Activated B cell treated with CpG ODN at 0.5 μM for 24 hours (primary cell): ENCODE measurements at regions not wholly inside any gene's neighbourhood (a gene's known extent, or its start where the extent isn't known, plus 50 kb on each side); places are given as distances from the start of the nearest gene placed in this dataset.

Experiments used
- ATAC-seq: fragments of 200-7000 bp; cut with Tn5 transposase; one replicate; pipeline ENCODE4 v1.10.0; 2021; ENCODE audit warnings: low read depth, mild to moderate bottlenecking, moderate library complexity
- CTCF ChIA-PET: fragments of 350-600 bp; sonication (Branson Sonifier 250); formaldehyde crosslinking; loops from one replicate; lab custom pipeline; 2021; ENCODE audit warnings: antibody characterized with exemption; lab: Charles Lee
- POLR2A ChIA-PET: fragments of 350-600 bp; sonication (Branson Sonifier 250); formaldehyde crosslinking; loops from one replicate; lab custom pipeline; 2021; ENCODE audit warnings: antibody characterized with exemption; lab: Charles Lee
- DNase-seq: peaks from one replicate; pipeline ENCODE4 v3.0.0; 2022
- H3K27ac Mint-ChIP-seq: one replicate; pipeline ENCODE4 v1.8.0; 2020; ENCODE audit warnings: mixed read lengths
- H3K27me3 Mint-ChIP-seq: one replicate; pipeline ENCODE4 v1.8.0; 2021; ENCODE audit warnings: mixed read lengths
- H3K36me3 Mint-ChIP-seq: one replicate; pipeline ENCODE4 v1.8.0; 2021; ENCODE audit warnings: low read depth, mixed read lengths
- H3K4me1 Mint-ChIP-seq: one replicate; pipeline ENCODE4 v1.8.0; 2021; ENCODE audit warnings: mixed read lengths
- H3K4me3 Mint-ChIP-seq: one replicate; pipeline ENCODE4 v1.8.0; 2020; ENCODE audit warnings: mild to moderate bottlenecking, mixed read lengths
- H3K9me3 Mint-ChIP-seq: one replicate; pipeline ENCODE4 v1.8.0; 2020; ENCODE audit warnings: mixed read lengths
- CTCF ChIP-seq: fragments of 200-600 bp; IDR thresholded peaks from one replicate; pipeline ENCODE4 v1.8.0; 2022; ENCODE audit warnings: antibody characterized with exemption, mild to moderate bottlenecking
- intact Hi-C: fragments of 100-400 bp; cut with micrococcal nuclease; formaldehyde crosslinking; loops from one replicate; pipeline ENCODE4 v1.15.1; 2024

- CTCF ChIA-PET: no interaction called here
- intact Hi-C loops: no loop called here
- Mint-ChIP-seq H3K4me3 (no peak overlapping the region), H3K27ac (no peak overlapping the region), H3K9me3 (no peaks in the 10 kb centered on the region), H3K27me3 (no peaks in the 10 kb centered on the region), H3K4me1 (no peaks in the 10 kb centered on the region), H3K36me3 (no peaks in the 10 kb centered on the region)
- POLR2A ChIA-PET: no interaction called here
- no peak for DNase-seq
- no peak for ATAC-seq
- no peak for TF ChIP-seq CTCF
Observed at GRCh38 chr9:74304598-74304997, 192.5 kb upstream of the RORB start.

- intact Hi-C loops: no loop called here
- no peak for TF ChIP-seq CTCF
- Mint-ChIP-seq H3K9me3 (peaks cover 7% of the 10 kb centered on the region), H3K4me3 (no peak overlapping the region), H3K4me1 (no peaks in the 10 kb centered on the region), H3K36me3 (no peaks in the 10 kb centered on the region), H3K27me3 (no peaks in the 10 kb centered on the region), H3K27ac (no peak overlapping the region)
- CTCF ChIA-PET: no interaction called here
- POLR2A ChIA-PET: no interaction called here
- DNase-seq (no peak), ATAC-seq (no peak)
Observed at GRCh38 chr9:74309654-74310053, 187.5 kb upstream of the RORB start.

- Mint-ChIP-seq H3K4me3 (no peak overlapping the region), H3K27ac (no peak overlapping the region), H3K9me3 (peaks cover 9% of the 10 kb centered on the region), H3K27me3 (no peaks in the 10 kb centered on the region), H3K36me3 (no peaks in the 10 kb centered on the region), H3K4me1 (no peaks in the 10 kb centered on the region)
- DNase-seq (no peak), ATAC-seq (no peak)
- TF ChIP-seq CTCF: no peak
- CTCF ChIA-PET: no interaction called here
- intact Hi-C loops: no loop called here
- POLR2A ChIA-PET: no interaction called here
Observed at GRCh38 chr9:74317235-74317634, 179.9 kb upstream of the RORB start.

GRCh38 chr9:74321396-74321795 lies 175.7 kb upstream of the RORB start:
- no peaks in the 10 kb centered on the region for H3K27me3 Mint-ChIP-seq
- POLR2A ChIA-PET: no interaction called here
- no peak overlapping the region for H3K27ac Mint-ChIP-seq
- intact Hi-C loops: no loop called here
- peaks cover 4% of the 10 kb centered on the region for H3K9me3 Mint-ChIP-seq
- no peaks in the 10 kb centered on the region for H3K36me3 Mint-ChIP-seq
- H3K4me3 Mint-ChIP-seq: no peak overlapping the region
- CTCF ChIA-PET: no interaction called here
- no peak for ATAC-seq
- no peak for DNase-seq
- peaks cover 2% of the 10 kb centered on the region for H3K4me1 Mint-ChIP-seq
- TF ChIP-seq CTCF: no peak

- Mint-ChIP-seq H3K4me1 (peaks cover 2% of the 10 kb centered on the region), H3K27ac (no peak overlapping the region), H3K4me3 (no peak overlapping the region), H3K27me3 (no peaks in the 10 kb centered on the region), H3K36me3 (no peaks in the 10 kb centered on the region), H3K9me3 (peaks cover 4% of the 10 kb centered on the region)
- ChIA-PET POLR2A (no interaction called here), CTCF (no interaction called here)
- intact Hi-C loops: no loop called here
- no peak for TF ChIP-seq CTCF
- no peak for ATAC-seq
- no peak for DNase-seq
Observed at GRCh38 chr9:74322661-74323314, 174.3 kb upstream of the RORB start.
